ENCODE measurements at regions not wholly inside any gene's neighbourhood (a gene's known extent, or its start where the extent isn't known, plus 50 kb on each side); places are given as distances from the start of the nearest gene placed in this dataset.

- no peak for DNase-seq (ENCODE audit: low read depth in 2 of 3, low spot score in 2 of 3)
These were observed 247.5 kb downstream of the MBNL1 start for GRCh38 chr3:152516216-152516615.

- no peak for DNase-seq (ENCODE audit: low read depth in 2 of 3, low spot score in 2 of 3)
These were observed 248.8 kb downstream of the MBNL1 start for GRCh38 chr3:152517502-152517901.

GRCh38 chr3:152518346-152518745, 249.6 kb downstream of the MBNL1 start:
- DNase-seq (ENCODE audit: low read depth in 2 of 3, low spot score in 2 of 3): no peak

GRCh38 chr3:152519376-152519775, 250.6 kb downstream of the MBNL1 start:
- DNase-seq (ENCODE audit: low read depth in 2 of 3, low spot score in 2 of 3): no peak

GRCh38 chr3:152522036-152522435, 253.3 kb downstream of the MBNL1 start:
- DNase-seq (ENCODE audit: low read depth in 2 of 3, low spot score in 2 of 3): no peak

GRCh38 chr3:152524198-152525140, 255.7 kb downstream of the MBNL1 start:
- no peak for DNase-seq (ENCODE audit: low read depth in 2 of 3, low spot score in 2 of 3)

- no peak for DNase-seq (ENCODE audit: low read depth in 2 of 3, low spot score in 2 of 3)
These were observed 263.0 kb downstream of the MBNL1 start for GRCh38 chr3:152531717-152532116.

GRCh38 chr3:152538518-152538917, 269.8 kb downstream of the MBNL1 start:
- no peak for DNase-seq (ENCODE audit: low read depth in 2 of 3, low spot score in 2 of 3)

GRCh38 chr3:152539191-152539764, 270.5 kb downstream of the MBNL1 start:
- DNase-seq (ENCODE audit: low read depth in 2 of 3, low spot score in 2 of 3): no peak

- no peak for DNase-seq (ENCODE audit: low read depth in 2 of 3, low spot score in 2 of 3)
These were observed 271.4 kb downstream of the MBNL1 start for GRCh38 chr3:152540120-152540519.

GRCh38 chr3:152547153-152547552, 278.4 kb downstream of the MBNL1 start:
- no peak for DNase-seq (ENCODE audit: low read depth in 2 of 3, low spot score in 2 of 3)

- DNase-seq (ENCODE audit: low read depth in 2 of 3, low spot score in 2 of 3): no peak
These were observed 280.5 kb downstream of the MBNL1 start for GRCh38 chr3:152549263-152549662.

- no peak for DNase-seq (ENCODE audit: low read depth in 2 of 3, low spot score in 2 of 3)
These were observed 281.6 kb downstream of the MBNL1 start for GRCh38 chr3:152550284-152550683.

GRCh38 chr3:152554980-152555379, 280.0 kb upstream of the P2RY1 start:
- DNase-seq (ENCODE audit: low read depth in 2 of 3, low spot score in 2 of 3): no peak

GRCh38 chr3:152555666-152556291, 279.2 kb upstream of the P2RY1 start:
- DNase-seq (ENCODE audit: low read depth in 2 of 3, low spot score in 2 of 3): no peak

- no peak for DNase-seq (ENCODE audit: low read depth in 2 of 3, low spot score in 2 of 3)
These were observed 278.1 kb upstream of the P2RY1 start for GRCh38 chr3:152556731-152557254.

GRCh38 chr3:152557302-152557999, 277.5 kb upstream of the P2RY1 start:
- no peak for DNase-seq (ENCODE audit: low read depth in 2 of 3, low spot score in 2 of 3)

- no peak for DNase-seq (ENCODE audit: low read depth in 2 of 3, low spot score in 2 of 3)
These were observed 276.5 kb upstream of the P2RY1 start for GRCh38 chr3:152558386-152558785.

- no peak for DNase-seq (ENCODE audit: low read depth in 2 of 3, low spot score in 2 of 3)
These were observed 275.7 kb upstream of the P2RY1 start for GRCh38 chr3:152559246-152559645.

GRCh38 chr3:152564459-152564858, 270.5 kb upstream of the P2RY1 start:
- DNase-seq (ENCODE audit: low read depth in 2 of 3, low spot score in 2 of 3): no peak

GRCh38 chr3:152574461-152575079, 260.4 kb upstream of the P2RY1 start:
- DNase-seq (ENCODE audit: low read depth in 2 of 3, low spot score in 2 of 3): no peak

Measured in activated CD8-positive, alpha-beta memory T cell treated with anti-CD3 and anti-CD28 coated beads for 48 hours (primary cell).